ENCODE measurements at regions not wholly inside any gene's neighbourhood (a gene's known extent, or its start where the extent isn't known, plus 50 kb on each side); places are given as distances from the start of the nearest gene placed in this dataset.

- DNase-seq, result no peak
Observed at GRCh38 chr2:216285701-216286100, 86.6 kb downstream of the MARCHF4 start.

- no peak for DNase-seq
Observed at GRCh38 chr2:216284708-216285107, 87.6 kb downstream of the MARCHF4 start.

GRCh38 chr2:216283038-216283900 is 89.0 kb downstream of the MARCHF4 start:
- no peak for DNase-seq

GRCh38 chr2:216281876-216282275 is 90.4 kb downstream of the MARCHF4 start:
- no peak for DNase-seq

GRCh38 chr2:216281316-216281715 is 91.0 kb downstream of the MARCHF4 start:
- no peak for DNase-seq

- no peak for DNase-seq
Observed at GRCh38 chr2:216279459-216279858, 92.8 kb downstream of the MARCHF4 start.

- DNase-seq, result no peak
Observed at GRCh38 chr2:216279031-216279430, 93.3 kb downstream of the MARCHF4 start.

- DNase-seq, result no peak
Observed at GRCh38 chr2:216275890-216276289, 96.4 kb downstream of the MARCHF4 start.

- no peak for DNase-seq
Observed at GRCh38 chr2:216274194-216274840, 98.0 kb downstream of the MARCHF4 start.

- no peak for DNase-seq
Observed at GRCh38 chr2:216261042-216261537, 111.2 kb downstream of the MARCHF4 start.

- no peak for DNase-seq
Observed at GRCh38 chr2:216260629-216261028, 111.7 kb downstream of the MARCHF4 start.

GRCh38 chr2:216259081-216259480 is 113.2 kb downstream of the MARCHF4 start:
- no peak for DNase-seq

- no peak for DNase-seq
Observed at GRCh38 chr2:216257089-216257488, 115.2 kb downstream of the MARCHF4 start.
